COR-L47 (cell line): ENCODE measurements at regions not wholly inside any gene's neighbourhood (a gene's known extent, or its start where the extent isn't known, plus 50 kb on each side); places are given as distances from the start of the nearest gene placed in this dataset.
"Not testable (repeated sequence)": the region's sequence is repeated elsewhere in the genome, so short reads cannot be mapped to it uniquely, and the experiment has no call there.

ENCODE experiments used
- DNase-seq: peaks from one replicate; lab custom pipeline; 2025; lab: John Stamatoyannopoulos, UW

DNA sequence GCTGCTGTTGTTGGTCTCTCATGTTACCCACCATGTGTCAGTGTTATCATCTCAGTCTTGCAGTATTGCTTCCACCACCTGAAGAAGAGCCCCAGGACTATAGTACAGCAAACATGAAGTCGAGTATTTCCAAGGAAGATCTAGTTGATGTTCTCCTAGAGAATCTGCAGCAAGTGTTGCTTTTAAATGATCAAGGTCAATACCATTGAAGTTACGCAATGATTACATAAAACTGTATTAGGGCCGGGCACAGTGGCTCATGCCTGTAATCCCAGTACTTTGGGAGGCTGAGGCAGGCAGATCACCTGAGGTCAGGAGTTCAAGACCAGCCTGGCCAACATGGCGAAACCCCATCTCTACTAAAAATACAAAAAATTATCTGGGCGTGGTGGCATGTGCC lies 173.9 kb downstream of the TJP1 start:
- not testable (repeated sequence) for DNase-seq

GRCh38 chr15:29645841-29646240 lies 176.4 kb downstream of the TJP1 start:
- DNase-seq: no peak

DNA sequence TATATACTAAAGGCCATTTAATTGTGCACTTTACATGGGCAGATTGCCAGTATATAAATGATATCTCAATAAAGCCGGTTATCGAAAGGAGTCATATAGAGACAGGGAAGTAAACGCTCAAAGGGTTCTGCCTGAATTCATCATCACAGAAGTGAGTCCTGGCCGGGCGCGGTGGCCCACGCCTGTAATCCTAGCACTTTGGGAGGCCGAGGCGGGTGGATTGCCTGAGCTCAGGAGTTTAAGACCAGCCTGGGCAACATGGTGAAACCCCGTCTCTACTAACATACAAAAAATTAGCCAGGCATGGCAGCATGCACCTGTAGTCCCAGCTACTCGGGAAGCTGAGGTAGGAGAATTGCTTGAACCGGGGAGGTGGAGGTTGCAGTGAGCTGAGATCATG lies 177.9 kb downstream of the TJP1 start:
- DNase-seq: not testable (repeated sequence)

- DNase-seq: no peak
These were observed 183.5 kb downstream of the TJP1 start for GRCh38 chr15:29638781-29639180.

DNA sequence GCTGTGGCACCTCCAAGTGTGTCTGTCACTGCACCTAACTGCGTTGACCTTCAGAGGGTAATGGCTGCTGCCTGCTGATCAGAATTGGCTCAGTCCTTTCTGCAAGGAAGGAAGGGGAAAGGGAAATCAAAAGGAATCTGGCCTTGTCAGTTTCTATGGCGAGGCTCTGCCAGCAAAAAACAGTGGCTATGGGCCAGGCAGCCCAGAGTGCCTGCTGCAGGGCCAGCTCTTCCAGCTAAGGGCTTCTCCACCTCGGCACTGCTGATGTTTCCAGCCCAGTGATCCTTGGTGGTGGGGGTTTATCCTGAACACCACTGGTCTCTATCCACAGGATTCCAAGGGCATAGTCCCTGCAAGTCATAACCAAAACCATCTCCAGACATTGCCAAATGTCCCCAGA lies 184.3 kb downstream of the TJP1 start:
- DNase-seq: no peak

- no peak for DNase-seq
These were observed 184.7 kb downstream of the TJP1 start for GRCh38 chr15:29637555-29637954.

DNA sequence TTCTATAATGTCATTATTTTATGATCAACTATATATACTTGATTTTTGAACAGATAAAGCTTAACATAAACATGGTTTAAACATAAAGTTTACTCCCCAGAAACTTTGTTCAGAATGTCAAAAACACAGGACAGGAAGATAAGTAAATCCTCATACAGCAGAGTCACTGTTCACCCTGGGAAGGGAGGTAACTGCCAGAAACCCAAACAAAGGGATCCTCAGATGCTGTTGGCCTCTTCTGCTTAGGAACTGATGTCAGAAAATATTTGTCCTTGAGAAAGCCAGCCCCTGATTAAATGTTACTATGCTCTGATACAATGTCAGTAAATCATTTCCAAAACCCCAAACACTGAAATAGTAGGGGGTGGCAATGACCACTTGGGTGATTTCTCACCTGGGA lies 185.3 kb downstream of the TJP1 start:
- DNase-seq: no peak

DNA sequence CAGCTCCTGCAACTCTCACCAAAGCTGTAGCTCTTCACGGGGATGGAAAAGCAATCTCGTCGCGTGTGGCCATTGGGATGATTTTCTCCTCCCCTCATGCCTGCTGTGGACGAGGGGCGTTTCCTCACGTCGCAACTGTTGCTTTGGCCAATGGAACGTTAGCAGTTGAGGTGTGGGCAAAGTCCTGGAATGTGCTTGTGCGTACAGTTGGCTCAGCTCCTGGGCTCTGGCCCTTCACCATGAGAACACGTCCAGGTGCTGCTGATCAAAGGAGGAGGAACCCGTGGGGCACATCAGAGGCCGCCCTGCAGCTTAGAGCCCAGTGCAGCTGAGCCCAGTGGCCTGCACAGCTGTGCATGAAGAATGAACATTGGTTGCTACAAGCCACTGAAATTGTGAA lies 186.1 kb downstream of the TJP1 start:
- no peak for DNase-seq

DNA sequence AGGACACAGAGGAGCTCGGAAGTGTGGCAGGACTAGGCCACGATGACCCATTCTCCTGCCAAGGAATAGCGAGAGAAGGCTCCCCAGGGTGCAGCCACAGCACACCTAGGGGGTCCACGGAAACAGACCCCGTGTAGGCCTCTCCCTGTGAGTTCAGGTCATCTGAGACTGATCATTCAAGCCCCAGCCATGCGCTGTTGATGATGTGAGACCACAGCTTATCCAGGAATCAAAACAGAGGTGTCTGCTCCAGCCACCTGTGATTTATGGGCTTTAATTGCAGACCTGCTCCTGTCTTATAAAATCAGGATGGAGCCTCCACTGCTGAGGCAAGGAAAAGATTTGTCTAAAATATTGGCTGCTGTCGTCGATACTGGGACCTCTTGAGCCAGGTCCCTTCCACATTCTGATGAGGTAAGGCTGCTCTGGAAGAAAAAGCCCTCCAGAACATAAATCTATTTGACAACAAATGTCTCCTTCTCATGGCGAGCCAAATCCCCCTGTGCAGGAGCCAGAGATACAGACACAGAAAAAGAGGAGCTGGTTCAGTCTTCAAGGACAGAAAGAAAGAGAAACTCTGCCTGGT lies 186.7 kb downstream of the TJP1 start:
- no peak for DNase-seq

GRCh38 chr15:29633971-29634370 lies 188.3 kb downstream of the TJP1 start:
- DNase-seq: no peak

DNA sequence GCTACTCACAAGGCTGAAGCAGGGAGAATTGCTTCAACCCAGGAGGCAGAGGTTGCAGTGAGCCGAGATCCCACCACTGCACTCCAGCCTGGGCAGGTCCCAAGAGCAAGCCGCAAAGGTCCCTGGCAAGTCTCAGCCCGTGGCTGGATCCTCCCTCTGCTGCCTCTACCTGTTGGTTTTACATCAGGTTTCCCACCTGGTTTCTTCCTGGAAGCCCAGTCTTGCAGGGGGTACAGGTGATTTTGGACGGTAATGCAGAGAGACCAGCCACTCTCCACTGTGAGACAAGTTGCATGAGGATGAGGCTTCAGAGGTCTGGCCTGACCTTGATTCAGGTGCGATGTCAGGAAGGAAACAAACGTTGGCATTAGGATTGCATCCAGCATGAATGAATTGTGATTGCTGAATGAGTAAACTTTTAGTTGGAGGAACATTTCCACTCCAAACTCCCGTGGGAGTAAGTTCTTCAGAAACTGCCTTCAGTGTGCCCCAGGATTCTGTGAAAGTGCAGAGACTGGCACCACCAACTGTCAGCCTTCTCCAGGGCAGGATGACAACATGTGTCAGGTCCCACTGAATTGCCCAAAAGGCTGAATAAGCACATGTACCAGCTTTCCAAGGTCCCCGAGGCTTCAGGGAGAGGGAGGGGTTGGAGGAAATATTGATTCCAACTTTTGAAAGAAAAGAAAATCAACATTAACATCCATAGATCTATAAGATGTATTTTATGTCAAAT lies 189.4 kb downstream of the TJP1 start:
- no peak for DNase-seq

- peak; percentile 85 for DNase-seq
These were observed 190.9 kb downstream of the TJP1 start for GRCh38 chr15:29631076-29632070.

- no peak for DNase-seq
These were observed 198.0 kb downstream of the TJP1 start for GRCh38 chr15:29624271-29624670.

GRCh38 chr15:29623116-29623639 lies 199.1 kb downstream of the TJP1 start:
- DNase-seq: no peak

- no peak for DNase-seq
These were observed 199.6 kb downstream of the TJP1 start for GRCh38 chr15:29622637-29623036.

DNA sequence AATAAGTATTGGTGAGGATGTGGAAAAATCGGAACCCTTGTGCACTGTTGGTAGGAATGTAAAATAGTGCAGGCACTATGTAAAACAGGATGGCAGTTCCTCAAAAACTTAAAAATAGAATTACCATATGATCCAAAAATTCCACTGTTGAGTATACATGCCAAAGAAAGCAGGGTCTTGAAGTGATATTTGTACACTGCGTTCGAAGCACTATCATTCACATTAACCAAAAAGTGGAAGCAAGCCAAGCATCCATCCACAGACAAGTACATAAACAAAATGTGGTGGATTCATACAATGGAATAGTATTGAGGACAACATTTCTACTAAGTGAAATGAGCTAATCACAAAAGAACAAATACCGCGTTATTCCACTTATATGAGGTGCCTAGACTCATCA lies 200.7 kb downstream of the TJP1 start:
- DNase-seq: no peak

GRCh38 chr15:29618586-29618985 lies 203.7 kb downstream of the TJP1 start:
- DNase-seq: no peak

GRCh38 chr15:29616512-29616911 lies 205.8 kb downstream of the TJP1 start:
- DNase-seq: no peak

- DNase-seq: no peak
These were observed 206.5 kb downstream of the TJP1 start for GRCh38 chr15:29615791-29616190.

DNA sequence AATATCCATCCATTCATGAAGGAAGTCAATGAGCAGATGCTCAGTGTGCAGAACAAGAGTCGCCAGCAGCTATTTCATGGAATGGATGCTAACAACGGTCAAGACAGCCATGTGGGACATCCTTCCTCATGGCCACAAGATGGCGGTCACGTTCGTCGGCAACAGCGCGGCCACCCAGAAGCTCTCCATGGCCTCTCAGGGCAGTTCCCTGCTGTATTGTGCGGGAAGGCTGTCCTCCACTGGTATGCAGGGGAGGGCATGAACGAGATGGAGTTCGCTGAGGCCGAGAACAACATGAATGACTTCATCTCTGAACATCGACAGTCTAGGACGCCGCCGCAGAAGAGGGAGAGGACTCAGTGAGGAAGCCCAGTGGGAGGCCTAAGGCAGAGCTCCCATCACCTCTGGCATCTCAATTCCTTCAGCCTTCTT lies 208.3 kb downstream of the TJP1 start:
- peak; percentile 17 for DNase-seq

DNA sequence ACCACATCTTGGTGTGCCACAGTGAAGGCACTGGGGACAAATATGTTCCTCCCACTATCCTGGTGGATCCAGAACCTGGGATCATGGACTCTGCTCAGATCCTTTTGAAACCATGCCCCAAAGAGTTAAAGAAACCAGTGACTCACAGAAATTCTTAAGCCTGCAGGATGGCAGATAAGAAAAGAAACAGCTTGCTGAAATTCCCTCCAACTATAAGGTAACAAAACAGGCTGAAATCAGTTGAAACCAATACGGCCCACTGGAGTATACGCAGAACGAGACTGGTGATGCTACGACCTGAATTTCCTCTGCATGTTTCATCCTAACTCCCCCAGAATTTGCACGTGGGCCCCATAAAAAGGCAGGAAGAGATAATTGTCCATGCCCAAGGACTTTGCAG lies 209.6 kb downstream of the TJP1 start:
- no peak for DNase-seq

GRCh38 chr15:29612096-29612495 lies 210.2 kb downstream of the TJP1 start:
- DNase-seq: no peak
